BLaER1 treated with 17β-estradiol and CSF1 and Interleukin-3, amounts not matched to agents 10 nM and 100 nM (cell line): ENCODE measurements at regions not wholly inside any gene's neighbourhood (a gene's known extent, or its start where the extent isn't known, plus 50 kb on each side); places are given as distances from the start of the nearest gene placed in this dataset.

Experiments
- H3K27ac ChIP-seq, 11 experiments: shearing (Covaris generic); formaldehyde crosslinking; 2 replicates each; pipeline ENCODE4 v1.8.1; 2022
- H3K27me3 ChIP-seq, 11 experiments: shearing (Covaris generic); formaldehyde crosslinking; 2 replicates each; pipeline ENCODE4 v1.8.1; 2022
- H3K36me3 ChIP-seq, 11 experiments: shearing (Covaris generic); formaldehyde crosslinking; 2 replicates each; pipeline ENCODE4 v1.8.1; 2022
- H3K4me1 ChIP-seq, 10 experiments: shearing (Covaris generic); formaldehyde crosslinking; 2 replicates each; pipeline ENCODE4 v1.8.1; 2022
- H3K4me2 ChIP-seq, 11 experiments: shearing (Covaris generic); formaldehyde crosslinking; 2 replicates each; pipeline ENCODE4 v1.8.1; 2022
- H3K4me3 ChIP-seq, 10 experiments: shearing (Covaris generic); formaldehyde crosslinking; 2 replicates each; pipeline ENCODE4 v1.8.1; 2022
- H3K9ac ChIP-seq, 11 experiments: shearing (Covaris generic); formaldehyde crosslinking; 2 replicates each; pipeline ENCODE4 v1.8.1; 2022
- H3K9me3 ChIP-seq, 11 experiments: shearing (Covaris generic); formaldehyde crosslinking; replicated peaks in 1 of 11; 2 replicates each; pipeline ENCODE4 v1.8.1; 2022
- H4K20me1 ChIP-seq, 11 experiments: shearing (Covaris generic); formaldehyde crosslinking; 2 replicates each; pipeline ENCODE4 v1.8.1; 2022
- Cebpa-rat ChIP-seq, 11 experiments: shearing (Covaris generic); IDR thresholded peaks; 2 replicates each; pipeline ENCODE4 v1.8.1; 2022

DNA sequence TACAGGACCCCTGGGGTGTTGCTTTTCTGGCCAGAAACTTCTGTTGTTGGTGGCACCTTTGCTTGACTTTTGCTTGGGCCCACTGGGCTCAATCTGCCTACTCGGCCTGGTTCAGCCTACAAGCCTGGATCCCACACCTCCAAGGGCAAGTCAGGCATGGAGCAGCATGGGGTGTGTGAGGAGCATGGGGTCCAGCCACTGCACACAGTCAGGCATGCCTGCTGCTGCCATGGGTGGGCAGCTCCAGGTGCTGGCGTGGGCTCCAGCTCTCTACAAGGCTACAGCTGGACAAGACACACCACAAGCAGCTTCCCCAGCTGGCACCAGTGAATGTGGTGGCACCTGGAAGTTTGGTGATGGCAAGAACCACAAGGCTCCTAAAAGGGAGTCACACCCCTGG, 1683.1 kb upstream of the ADGRL3 start:
- Histone ChIP-seq H3K9me3 (no peaks in the 10 kb centered on the region), H3K4me3 (no peak overlapping the region), H3K27ac (no peak overlapping the region), H4K20me1 (no peaks in the 10 kb centered on the region), H3K27me3 (no peaks in the 10 kb centered on the region), H3K36me3 (no peaks in the 10 kb centered on the region), H3K4me2 (no peak overlapping the region), H3K4me1 (no peaks in the 10 kb centered on the region), H3K9ac (no peak overlapping the region)
- no peak for TF ChIP-seq Cebpa-rat (IDR thresholded peaks at IDR 0.05)

DNA sequence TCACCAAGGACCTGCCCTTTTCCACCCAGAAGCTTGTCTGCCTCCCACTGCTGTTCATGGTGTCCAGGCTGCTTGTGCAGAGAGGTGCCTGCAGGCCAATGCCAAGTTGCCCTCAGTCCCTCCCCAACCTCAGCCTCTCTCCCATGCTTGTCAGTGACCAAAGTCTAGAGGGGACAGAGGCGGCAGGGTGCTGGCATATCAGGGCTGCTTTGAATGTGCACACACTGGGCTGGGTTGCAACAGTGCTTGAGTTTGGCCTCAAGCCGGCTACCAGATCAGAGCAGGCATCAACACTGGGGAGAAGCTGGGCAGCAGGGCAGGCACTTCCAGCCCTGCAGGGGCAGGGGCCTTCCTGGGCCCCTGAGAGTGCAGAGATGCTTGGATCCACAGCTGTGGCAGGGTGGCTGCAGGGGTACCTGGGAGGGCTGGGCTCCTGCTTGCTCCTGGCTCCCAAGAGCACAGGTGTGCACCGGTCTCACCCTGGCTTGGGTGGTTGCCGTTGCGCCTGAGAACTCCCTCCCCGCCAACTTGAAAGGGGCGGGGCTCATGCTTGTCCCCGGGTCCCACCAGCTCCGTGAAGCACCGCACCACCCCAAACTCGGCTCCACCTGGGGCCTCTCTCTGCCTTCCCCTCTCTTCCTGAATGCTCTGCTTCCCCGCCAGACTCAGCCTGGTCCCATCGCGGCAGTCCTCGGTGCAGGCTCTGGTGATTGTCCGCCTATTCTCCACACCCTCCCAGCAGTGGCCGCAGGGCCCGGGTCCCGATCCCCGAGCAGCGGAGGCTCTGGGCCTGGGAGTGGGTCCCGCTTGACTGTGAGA, 1681.9 kb upstream of the ADGRL3 start:
- no peaks in the 10 kb centered on the region for H3K27me3 ChIP-seq
- H3K27ac ChIP-seq = no peak overlapping the region
- no peak overlapping the region for H3K4me3 ChIP-seq
- no peak for TF ChIP-seq Cebpa-rat (IDR thresholded peaks at IDR 0.05)
- no peak overlapping the region for H3K4me2 ChIP-seq
- H4K20me1 ChIP-seq = no peaks in the 10 kb centered on the region
- no peaks in the 10 kb centered on the region for H3K36me3 ChIP-seq
- no peaks in the 10 kb centered on the region for H3K9me3 ChIP-seq
- no peak overlapping the region for H3K9ac ChIP-seq
- no peaks in the 10 kb centered on the region for H3K4me1 ChIP-seq

DNA sequence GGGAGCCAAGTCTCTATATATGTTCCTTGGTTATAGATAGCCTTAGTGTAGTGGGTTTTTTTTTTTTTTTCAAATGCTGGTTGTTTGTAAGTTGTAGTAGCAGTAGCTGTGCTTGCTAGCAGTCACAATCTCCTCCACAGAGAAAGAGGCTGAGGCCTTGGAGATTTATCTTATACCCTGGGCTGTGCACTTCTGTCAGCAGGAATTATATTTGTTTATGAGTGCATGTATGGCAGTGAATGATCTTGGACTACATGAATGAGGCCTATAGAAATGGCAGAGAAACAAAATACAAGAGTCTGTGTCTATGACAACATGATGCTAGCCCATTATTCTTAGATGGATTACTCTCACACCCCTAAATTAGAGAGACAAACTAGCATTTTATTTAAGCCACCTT, 1674.2 kb upstream of the ADGRL3 start:
- no peak for TF ChIP-seq Cebpa-rat (IDR thresholded peaks at IDR 0.05)
- Histone ChIP-seq H4K20me1 (no peaks in the 10 kb centered on the region), H3K9ac (no peak overlapping the region), H3K27ac (no peak overlapping the region), H3K36me3 (no peaks in the 10 kb centered on the region), H3K4me2 (no peak overlapping the region), H3K9me3 (no peaks in the 10 kb centered on the region), H3K4me3 (no peak overlapping the region), H3K4me1 (no peaks in the 10 kb centered on the region), H3K27me3 (no peaks in the 10 kb centered on the region)

DNA sequence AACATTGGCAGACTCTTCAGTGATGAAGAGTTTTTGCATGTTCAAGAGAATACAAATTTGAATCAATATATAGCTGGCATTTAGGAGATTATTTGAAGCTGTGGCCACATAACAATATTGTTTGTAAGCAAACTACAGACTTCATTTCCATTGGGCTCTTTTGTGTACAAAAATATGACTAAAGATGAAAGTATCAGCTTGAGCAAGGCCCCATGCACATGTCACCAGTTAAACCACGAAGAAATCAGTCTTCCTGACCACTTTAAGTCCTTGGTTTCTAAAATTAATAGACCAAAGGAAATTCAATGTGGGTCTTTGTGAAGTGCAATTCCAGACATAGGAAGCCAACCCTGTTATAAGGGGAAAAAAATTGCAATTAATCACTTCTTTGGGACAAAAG, 1664.6 kb upstream of the ADGRL3 start:
- Histone ChIP-seq H3K4me1 (no peaks in the 10 kb centered on the region), H3K27me3 (no peaks in the 10 kb centered on the region), H3K27ac (no peak overlapping the region), H3K4me3 (no peak overlapping the region), H3K4me2 (peak overlapping the region in 1 of 11 experiments; percentile 21; a peak in 2 of 22 replicates), H4K20me1 (no peaks in the 10 kb centered on the region), H3K36me3 (no peaks in the 10 kb centered on the region), H3K9ac (no peak overlapping the region), H3K9me3 (no peaks in the 10 kb centered on the region)
- TF ChIP-seq Cebpa-rat (IDR thresholded peaks at IDR 0.05) = no peak

DNA sequence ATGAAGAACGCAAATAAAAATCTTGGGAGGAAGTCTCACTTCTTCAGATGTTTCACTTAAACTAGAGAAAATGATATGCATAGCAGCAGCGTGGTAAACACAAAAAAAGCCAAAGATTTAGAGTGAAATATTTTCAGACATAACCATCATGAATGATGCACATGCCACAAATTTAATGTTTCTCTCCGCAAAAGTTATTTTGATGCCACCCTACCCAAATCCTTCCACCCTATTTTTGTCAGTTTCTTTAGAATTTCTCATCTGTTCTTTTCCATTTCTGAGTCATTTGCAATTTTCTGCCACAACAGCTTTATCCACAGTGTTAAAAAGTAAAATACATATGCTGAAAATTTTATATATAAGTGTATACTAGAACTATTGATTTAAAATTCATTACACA, 1663.7 kb upstream of the ADGRL3 start:
- no peak for TF ChIP-seq Cebpa-rat (IDR thresholded peaks at IDR 0.05)
- H4K20me1 ChIP-seq = no peaks in the 10 kb centered on the region
- H3K36me3 ChIP-seq = no peaks in the 10 kb centered on the region
- no peak overlapping the region for H3K4me2 ChIP-seq
- no peak overlapping the region for H3K4me3 ChIP-seq
- H3K27ac ChIP-seq = no peak overlapping the region
- no peak overlapping the region for H3K9ac ChIP-seq
- H3K27me3 ChIP-seq = no peaks in the 10 kb centered on the region
- no peaks in the 10 kb centered on the region for H3K9me3 ChIP-seq
- no peaks in the 10 kb centered on the region for H3K4me1 ChIP-seq

DNA sequence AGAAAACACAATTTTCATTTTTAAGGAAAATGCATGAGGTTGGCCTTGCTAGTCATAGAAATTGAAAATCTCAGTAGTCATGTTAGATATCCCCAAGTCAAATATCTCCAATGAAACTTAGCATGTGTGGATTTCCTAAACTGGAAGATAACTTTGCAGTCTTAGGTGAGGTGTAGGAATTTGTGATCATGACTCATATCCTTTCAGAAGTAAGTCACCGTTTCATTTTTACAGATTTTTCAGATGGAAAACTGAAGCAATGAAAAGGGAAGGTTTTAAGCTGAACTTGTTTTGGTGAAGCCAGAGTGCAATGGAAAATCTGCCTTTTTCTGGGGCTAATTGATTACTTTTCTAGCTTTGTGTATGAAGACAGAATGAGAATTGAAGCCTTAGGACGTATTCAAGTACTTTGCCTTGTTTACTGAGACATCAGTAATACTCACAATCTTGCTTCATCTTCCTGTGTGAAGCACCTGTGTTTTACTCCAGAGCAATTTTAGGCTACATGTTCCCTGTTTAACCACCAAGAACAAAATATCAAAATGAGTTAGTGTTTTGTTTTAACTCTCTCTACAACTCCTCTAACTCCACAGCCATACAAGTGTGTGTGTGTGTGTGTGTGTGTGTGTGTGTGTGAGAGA, 1662.8 kb upstream of the ADGRL3 start:
- H4K20me1 ChIP-seq = no peaks in the 10 kb centered on the region
- H3K4me3 ChIP-seq = no peak overlapping the region
- H3K4me2 ChIP-seq = no peak overlapping the region
- H3K27me3 ChIP-seq = no peaks in the 10 kb centered on the region
- TF ChIP-seq Cebpa-rat (IDR thresholded peaks at IDR 0.05) = no peak
- no peak overlapping the region for H3K27ac ChIP-seq
- H3K9ac ChIP-seq = no peak overlapping the region
- H3K36me3 ChIP-seq = no peaks in the 10 kb centered on the region
- no peaks in the 10 kb centered on the region for H3K9me3 ChIP-seq
- no peaks in the 10 kb centered on the region for H3K4me1 ChIP-seq

DNA sequence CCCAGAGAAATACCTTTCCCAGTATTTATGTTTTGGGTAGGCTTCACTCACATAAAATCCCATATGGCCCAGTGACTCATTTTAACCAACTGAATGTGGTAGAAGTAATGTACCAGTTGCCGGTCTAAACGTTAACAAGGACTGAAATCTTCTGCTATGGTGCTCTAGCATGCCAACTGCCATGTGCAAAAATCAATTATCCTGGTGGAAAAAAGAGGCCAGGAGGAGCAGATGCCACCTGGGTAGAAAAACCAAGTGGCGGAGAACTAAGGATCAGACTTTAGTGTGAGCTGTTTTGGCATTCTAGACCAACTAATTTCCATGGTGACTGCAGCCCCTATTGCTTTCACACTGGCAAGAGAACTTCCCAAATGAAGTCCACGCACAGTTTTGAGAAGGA, 1660.7 kb upstream of the ADGRL3 start:
- H3K27ac ChIP-seq = no peak overlapping the region
- no peaks in the 10 kb centered on the region for H4K20me1 ChIP-seq

DNA sequence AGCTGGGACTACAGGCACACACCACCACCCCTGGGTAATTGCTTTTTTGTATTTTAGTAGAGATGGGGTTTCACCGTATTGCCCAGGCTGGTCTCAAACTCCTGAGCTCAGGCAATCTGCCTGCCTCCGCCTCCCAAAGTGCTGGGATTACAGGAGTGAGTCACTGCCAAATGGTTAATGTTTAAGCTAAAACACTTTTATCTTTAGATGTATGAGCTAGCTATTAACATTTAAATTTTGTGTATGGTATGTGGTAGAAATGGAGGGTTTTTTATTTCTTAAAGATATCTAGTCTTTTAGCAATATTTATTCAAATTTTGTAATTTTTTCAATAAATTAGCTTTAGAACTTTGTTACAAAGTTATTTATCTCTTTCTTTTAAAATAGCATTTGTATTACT, 1659.8 kb upstream of the ADGRL3 start:
- H3K9ac ChIP-seq = no peak overlapping the region
- no peak overlapping the region for H3K4me3 ChIP-seq
- H3K4me1 ChIP-seq = no peaks in the 10 kb centered on the region
- no peak for TF ChIP-seq Cebpa-rat (IDR thresholded peaks at IDR 0.05)
- no peaks in the 10 kb centered on the region for H4K20me1 ChIP-seq
- no peaks in the 10 kb centered on the region for H3K27me3 ChIP-seq
- H3K9me3 ChIP-seq = no peaks in the 10 kb centered on the region
- no peaks in the 10 kb centered on the region for H3K36me3 ChIP-seq
- H3K27ac ChIP-seq = no peak overlapping the region
- H3K4me2 ChIP-seq = no peak overlapping the region

More for the DNA sequence above, 1660.7 kb upstream of the ADGRL3 start:
- Histone ChIP-seq H3K4me1 (no peaks in the 10 kb centered on the region), H3K9me3 (no peaks in the 10 kb centered on the region), H3K4me3 (no peak overlapping the region), H3K9ac (no peak overlapping the region), H3K36me3 (no peaks in the 10 kb centered on the region), H3K4me2 (no peak overlapping the region), H3K27me3 (no peaks in the 10 kb centered on the region)
- TF ChIP-seq Cebpa-rat (IDR thresholded peaks at IDR 0.05) = no peak

DNA sequence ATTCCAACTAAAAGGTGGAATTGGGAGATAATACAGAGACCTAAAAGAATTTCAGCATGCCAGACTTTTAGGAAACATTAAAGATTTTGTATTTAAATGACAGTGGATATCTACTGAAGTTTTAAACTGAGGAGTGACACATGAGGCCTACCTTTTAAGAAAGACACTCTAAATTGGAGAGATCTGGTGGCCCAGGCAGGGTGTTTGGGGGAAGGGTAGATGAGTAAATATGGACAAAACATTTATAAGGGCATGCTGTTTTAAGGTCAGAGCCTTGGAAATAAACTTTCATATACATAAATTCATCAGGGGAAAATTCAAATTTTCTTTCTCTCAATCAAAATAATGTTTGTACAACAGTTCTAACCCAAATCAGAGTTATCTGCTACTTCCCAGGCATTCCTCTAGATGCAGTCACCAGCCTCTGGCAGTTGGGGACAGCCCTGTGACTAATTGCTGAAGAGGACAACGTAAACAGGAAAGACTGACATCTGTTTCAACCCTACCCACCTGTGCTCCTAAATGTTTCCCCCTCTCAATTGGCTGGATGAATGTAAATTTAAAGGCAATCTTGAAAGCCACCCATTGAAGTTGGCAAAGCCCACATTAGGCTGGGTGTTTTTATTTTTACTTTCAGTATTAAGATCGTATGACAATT, 1646.9 kb upstream of the ADGRL3 start:
- no peak for TF ChIP-seq Cebpa-rat (IDR thresholded peaks at IDR 0.05)
- no peaks in the 10 kb centered on the region for H3K36me3 ChIP-seq
- H4K20me1 ChIP-seq = no peaks in the 10 kb centered on the region
- H3K9me3 ChIP-seq = no peaks in the 10 kb centered on the region
- no peaks in the 10 kb centered on the region for H3K27me3 ChIP-seq
- H3K4me2 ChIP-seq = peak overlapping the region in 9 of 11 experiments; percentile 19 to 64 (median 44); a peak in 13 of 22 replicates
- H3K4me1 ChIP-seq = peaks cover 0 to 13% (median 0%) of the 10 kb centered on the region in 10 experiments; a peak in 3 of 20 replicates
- H3K27ac ChIP-seq = peak overlapping the region in 6 of 11 experiments; percentile 4 to 52 (median 21); a peak in 7 of 22 replicates
- H3K9ac ChIP-seq = peak overlapping the region in 1 of 11 experiments; percentile 46; a peak in 2 of 22 replicates
- H3K4me3 ChIP-seq = peak overlapping the region in 3 of 10 experiments; percentile 24 to 36 (median 33); a peak in 2 of 20 replicates
